Liver (tissue), 3 donors: ENCODE measurements at regions not wholly inside any gene's neighbourhood (a gene's known extent, or its start where the extent isn't known, plus 50 kb on each side); places are given as distances from the start of the nearest gene placed in this dataset.

ENCODE experiments used
- EGR1 ChIP-seq, 2 donors: IDR thresholded peaks; 2 replicates each; pipeline ENCODE4 v1.6.1; 2016 to 2018; ENCODE audit warnings: antibody characterized with exemption in 2 of 2, low read depth in 2 of 2
- HNF4A ChIP-seq, 2 donors: conservative IDR thresholded peaks; 2 replicates each; pipeline ENCODE4 v1.6.1; 2016; ENCODE audit warnings: antibody characterized with exemption in 2 of 2, mild to moderate bottlenecking in 2 of 2
- RAD21 ChIP-seq, 2 donors: IDR thresholded peaks; 2 replicates each; pipeline ENCODE4 v1.6.1; 2016; ENCODE audit warnings: antibody characterized with exemption in 2 of 2, mild to moderate bottlenecking in 2 of 2
- TF ChIP-seq, protein P1 (sequence below): IDR thresholded peaks from 2 replicates; pipeline ENCODE4 v1.6.1; 2016; ENCODE audit warnings: antibody characterized with exemption
- TF ChIP-seq, protein P2 (sequence below): IDR thresholded peaks from 2 replicates; pipeline ENCODE4 v1.6.1; 2016; ENCODE audit warnings: antibody characterized with exemption, mild to moderate bottlenecking
- TF ChIP-seq, protein P3 (sequence below): fragments of 150-350 bp; IDR thresholded peaks from 2 replicates; pipeline ENCODE4 v1.5.1; 2017; ENCODE audit warnings: improper control_type of control experiment, low read depth, low read length; ENCODE audit not compliant: missing input control
- donor health status: healthy.
- donor health status: healthy.

DNA sequence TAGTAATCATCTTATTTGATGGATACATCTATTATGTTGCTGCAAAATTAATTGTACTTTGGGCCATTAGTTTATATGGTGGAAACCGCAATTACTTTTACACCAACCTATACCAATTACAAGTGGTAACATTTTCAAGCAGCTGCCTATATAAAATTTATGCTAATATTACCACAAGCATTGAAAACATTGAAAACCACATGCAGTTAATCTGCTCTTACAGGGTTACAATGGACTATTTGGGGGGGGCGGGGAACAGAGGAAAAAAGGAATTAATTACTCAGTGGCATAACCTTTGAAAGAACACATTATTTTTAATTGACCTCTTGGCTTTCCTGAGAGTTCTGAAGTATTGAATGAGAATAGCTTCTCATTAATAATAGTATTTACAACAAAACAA, 1793.2 kb downstream of the NCAM2 start:
- TF ChIP-seq, protein P1, sequence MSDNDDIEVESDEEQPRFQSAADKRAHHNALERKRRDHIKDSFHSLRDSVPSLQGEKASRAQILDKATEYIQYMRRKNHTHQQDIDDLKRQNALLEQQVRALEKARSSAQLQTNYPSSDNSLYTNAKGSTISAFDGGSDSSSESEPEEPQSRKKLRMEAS = no peak
- TF ChIP-seq, protein P2, sequence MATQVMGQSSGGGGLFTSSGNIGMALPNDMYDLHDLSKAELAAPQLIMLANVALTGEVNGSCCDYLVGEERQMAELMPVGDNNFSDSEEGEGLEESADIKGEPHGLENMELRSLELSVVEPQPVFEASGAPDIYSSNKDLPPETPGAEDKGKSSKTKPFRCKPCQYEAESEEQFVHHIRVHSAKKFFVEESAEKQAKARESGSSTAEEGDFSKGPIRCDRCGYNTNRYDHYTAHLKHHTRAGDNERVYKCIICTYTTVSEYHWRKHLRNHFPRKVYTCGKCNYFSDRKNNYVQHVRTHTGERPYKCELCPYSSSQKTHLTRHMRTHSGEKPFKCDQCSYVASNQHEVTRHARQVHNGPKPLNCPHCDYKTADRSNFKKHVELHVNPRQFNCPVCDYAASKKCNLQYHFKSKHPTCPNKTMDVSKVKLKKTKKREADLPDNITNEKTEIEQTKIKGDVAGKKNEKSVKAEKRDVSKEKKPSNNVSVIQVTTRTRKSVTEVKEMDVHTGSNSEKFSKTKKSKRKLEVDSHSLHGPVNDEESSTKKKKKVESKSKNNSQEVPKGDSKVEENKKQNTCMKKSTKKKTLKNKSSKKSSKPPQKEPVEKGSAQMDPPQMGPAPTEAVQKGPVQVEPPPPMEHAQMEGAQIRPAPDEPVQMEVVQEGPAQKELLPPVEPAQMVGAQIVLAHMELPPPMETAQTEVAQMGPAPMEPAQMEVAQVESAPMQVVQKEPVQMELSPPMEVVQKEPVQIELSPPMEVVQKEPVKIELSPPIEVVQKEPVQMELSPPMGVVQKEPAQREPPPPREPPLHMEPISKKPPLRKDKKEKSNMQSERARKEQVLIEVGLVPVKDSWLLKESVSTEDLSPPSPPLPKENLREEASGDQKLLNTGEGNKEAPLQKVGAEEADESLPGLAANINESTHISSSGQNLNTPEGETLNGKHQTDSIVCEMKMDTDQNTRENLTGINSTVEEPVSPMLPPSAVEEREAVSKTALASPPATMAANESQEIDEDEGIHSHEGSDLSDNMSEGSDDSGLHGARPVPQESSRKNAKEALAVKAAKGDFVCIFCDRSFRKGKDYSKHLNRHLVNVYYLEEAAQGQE = no peak
- TF ChIP-seq, protein P3, sequence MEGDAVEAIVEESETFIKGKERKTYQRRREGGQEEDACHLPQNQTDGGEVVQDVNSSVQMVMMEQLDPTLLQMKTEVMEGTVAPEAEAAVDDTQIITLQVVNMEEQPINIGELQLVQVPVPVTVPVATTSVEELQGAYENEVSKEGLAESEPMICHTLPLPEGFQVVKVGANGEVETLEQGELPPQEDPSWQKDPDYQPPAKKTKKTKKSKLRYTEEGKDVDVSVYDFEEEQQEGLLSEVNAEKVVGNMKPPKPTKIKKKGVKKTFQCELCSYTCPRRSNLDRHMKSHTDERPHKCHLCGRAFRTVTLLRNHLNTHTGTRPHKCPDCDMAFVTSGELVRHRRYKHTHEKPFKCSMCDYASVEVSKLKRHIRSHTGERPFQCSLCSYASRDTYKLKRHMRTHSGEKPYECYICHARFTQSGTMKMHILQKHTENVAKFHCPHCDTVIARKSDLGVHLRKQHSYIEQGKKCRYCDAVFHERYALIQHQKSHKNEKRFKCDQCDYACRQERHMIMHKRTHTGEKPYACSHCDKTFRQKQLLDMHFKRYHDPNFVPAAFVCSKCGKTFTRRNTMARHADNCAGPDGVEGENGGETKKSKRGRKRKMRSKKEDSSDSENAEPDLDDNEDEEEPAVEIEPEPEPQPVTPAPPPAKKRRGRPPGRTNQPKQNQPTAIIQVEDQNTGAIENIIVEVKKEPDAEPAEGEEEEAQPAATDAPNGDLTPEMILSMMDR = no peak
- TF ChIP-seq RAD21 (IDR thresholded peaks at IDR 0.05) = no peak
- TF ChIP-seq HNF4A (conservative IDR thresholded peaks at IDR 0.05) = no peak
- TF ChIP-seq EGR1 (IDR thresholded peaks at IDR 0.05; ENCODE audit: low read depth in 2 of 2) = no peak
